ENCODE measurements at regions not wholly inside any gene's neighbourhood (a gene's known extent, or its start where the extent isn't known, plus 50 kb on each side); places are given as distances from the start of the nearest gene placed in this dataset.

DNA sequence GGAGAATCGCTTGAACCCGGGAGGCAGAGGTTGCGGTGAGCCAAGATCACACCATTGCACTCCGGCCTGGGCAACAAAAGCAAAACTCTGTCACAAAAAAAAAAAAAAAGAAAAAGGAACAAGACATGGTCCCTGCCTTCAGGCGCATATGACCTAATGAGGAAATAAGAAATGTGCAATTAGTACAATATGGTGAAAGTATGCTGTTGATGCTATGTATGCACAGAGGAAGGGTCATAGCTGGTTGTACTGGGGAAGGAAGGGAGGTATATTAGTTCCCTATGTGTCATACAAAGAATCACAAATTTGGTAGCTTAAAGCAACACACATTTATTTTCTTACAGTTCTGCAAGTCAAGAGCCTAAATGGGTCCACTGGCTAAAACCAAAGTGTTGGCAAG is 97.8 kb upstream of the MPP7 start:
- TF ChIP-seq SMC3 (conservative IDR thresholded peaks at IDR 0.05; ENCODE audit: insufficient read depth, low read depth, low read length) = no peak
- TF ChIP-seq, protein P1, sequence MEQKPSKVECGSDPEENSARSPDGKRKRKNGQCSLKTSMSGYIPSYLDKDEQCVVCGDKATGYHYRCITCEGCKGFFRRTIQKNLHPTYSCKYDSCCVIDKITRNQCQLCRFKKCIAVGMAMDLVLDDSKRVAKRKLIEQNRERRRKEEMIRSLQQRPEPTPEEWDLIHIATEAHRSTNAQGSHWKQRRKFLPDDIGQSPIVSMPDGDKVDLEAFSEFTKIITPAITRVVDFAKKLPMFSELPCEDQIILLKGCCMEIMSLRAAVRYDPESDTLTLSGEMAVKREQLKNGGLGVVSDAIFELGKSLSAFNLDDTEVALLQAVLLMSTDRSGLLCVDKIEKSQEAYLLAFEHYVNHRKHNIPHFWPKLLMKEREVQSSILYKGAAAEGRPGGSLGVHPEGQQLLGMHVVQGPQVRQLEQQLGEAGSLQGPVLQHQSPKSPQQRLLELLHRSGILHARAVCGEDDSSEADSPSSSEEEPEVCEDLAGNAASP (IDR thresholded peaks at IDR 0.05) = no peak
- TF ChIP-seq, protein P2, sequence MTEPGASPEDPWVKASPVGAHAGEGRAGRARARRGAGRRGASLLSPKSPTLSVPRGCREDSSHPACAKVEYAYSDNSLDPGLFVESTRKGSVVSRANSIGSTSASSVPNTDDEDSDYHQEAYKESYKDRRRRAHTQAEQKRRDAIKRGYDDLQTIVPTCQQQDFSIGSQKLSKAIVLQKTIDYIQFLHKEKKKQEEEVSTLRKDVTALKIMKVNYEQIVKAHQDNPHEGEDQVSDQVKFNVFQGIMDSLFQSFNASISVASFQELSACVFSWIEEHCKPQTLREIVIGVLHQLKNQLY (CRISPR knock-in tag; conservative IDR thresholded peaks at IDR 0.05) = no peak
- no peak for TF ChIP-seq POLR2A (conservative IDR thresholded peaks at IDR 0.05)
- no peak for TF ChIP-seq ZNF766 (CRISPR knock-in tag; conservative IDR thresholded peaks at IDR 0.05)
- TF ChIP-seq KLF13 (tag; IDR thresholded peaks at IDR 0.05; ENCODE audit: borderline replicate concordance, low read depth) = no peak
- TF ChIP-seq, protein P3, sequence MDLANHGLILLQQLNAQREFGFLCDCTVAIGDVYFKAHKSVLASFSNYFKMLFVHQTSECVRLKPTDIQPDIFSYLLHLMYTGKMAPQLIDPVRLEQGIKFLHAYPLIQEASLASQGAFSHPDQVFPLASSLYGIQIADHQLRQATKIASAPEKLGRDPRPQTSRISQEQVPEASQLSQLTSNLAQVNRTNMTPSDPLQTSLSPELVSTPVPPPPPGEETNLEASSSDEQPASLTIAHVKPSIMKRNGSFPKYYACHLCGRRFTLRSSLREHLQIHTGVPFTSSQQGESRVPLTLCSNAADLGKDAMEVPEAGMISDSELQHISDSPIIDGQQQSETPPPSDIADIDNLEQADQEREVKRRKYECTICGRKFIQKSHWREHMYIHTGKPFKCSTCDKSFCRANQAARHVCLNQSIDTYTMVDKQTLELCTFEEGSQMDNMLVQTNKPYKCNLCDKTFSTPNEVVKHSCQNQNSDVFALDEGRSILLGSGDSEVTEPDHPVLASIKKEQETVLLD (IDR thresholded peaks at IDR 0.05) = no peak
